OCI-M2 (cell line): ENCODE measurements at regions not wholly inside any gene's neighbourhood (a gene's known extent, or its start where the extent isn't known, plus 50 kb on each side); places are given as distances from the start of the nearest gene placed in this dataset.

ENCODE experiments used
- DNase-seq: peaks from one replicate; lab custom pipeline; 2025; ENCODE audit not compliant: unreplicated experiment; lab: John Stamatoyannopoulos, UW

DNA sequence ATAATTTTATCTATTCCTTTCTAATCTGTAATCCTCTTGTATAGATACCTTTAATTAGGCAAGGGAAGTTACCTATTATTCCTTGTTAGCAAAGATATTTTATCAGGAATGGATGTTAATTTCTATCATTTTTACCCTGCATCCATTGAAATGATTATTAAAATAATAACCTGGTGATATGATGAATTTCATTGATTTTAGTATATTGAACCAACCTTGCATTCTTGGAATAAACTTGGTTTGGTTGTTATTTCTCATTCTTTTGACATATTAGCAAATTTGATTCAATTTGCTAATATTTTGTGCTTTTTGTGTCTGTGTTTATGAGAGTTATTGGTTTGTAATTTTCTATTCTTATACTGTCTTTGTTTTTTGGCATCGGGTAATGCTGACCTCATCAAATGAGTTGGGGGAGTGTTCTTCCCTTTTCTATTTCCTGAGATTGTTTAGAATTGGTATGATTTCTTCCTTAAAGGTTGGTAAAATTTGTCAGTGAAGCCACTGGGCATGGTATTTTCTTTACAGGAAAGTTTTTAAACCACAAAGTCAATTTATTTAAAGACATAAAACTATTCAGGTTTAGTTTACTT, 250.4 kb upstream of the PMFBP1 start:
- DNase-seq = no peak

DNA sequence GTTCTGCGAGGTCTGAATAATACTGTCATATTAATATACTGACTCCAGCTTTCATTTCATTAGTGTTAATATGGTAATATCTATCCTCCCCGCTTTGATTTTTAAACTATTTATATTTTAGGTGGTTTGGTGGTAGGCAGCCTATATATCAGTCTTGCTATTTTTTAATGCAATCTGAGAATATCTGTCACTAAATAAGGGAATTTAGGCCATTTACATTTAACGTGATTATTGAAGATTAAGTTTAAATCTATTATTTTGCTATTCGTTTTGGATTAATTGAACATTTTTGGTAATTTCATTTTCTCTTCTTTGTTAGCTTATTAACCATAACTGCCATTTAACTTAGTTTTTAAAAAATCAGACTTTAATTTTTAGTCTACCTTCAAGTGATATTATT, 247.7 kb upstream of the PMFBP1 start:
- DNase-seq = no peak

DNA sequence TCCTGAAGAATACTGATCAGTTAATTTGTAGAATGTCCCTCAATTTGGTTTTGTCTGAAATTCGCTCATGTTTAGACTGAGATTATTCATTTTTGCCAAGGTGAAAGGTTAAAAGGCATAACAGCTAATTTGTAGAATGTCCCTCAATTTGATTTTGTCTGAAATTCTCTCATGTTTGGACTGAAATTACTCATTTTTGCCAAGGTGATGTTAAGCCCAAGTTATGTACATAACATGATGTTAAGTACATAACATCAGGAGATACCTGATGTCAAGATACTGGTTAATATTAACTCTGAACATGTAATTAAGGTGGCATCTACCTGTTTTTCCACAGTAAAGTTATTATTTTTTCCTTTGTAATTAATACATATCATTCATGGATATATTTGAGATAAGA, 243.4 kb upstream of the PMFBP1 start:
- no peak for DNase-seq

DNA sequence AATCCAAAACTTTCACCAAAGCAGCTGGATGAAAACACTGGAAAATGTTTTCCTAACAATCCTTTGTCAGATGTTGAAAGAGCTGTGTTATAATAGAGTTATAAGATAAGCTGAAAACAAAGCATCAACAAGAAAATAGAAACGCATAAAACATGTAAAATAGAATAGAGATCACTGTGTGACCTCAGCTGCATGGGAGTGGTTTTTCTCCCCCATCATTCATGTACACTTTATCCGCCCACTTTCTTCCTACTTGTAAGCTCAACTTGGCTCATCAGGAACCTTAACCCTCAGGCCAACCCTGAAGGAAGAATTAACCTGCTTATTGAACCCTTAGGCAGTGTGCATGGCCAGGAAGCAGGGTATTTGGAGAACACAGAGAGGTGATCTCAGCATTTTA, 238.5 kb upstream of the PMFBP1 start:
- no peak for DNase-seq

DNA sequence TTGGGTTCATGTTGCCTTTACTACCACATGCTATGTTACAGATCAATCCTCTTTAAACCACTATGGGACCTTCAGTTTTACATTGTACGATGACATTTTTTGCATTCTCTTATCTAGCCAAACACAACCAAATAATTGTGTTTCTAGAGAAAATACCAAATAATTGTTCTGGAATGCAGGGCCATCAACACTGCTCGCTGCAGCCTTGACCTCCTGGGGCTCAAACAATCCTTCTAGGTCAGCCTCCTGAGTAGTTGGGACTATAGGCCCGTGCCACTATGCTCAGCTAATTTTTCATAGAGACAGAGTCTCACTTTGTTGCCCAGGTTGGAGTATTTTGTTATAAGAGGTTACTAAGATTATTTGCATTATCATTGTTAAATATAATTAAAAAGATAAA, 237.5 kb upstream of the PMFBP1 start:
- DNase-seq = no peak

DNA sequence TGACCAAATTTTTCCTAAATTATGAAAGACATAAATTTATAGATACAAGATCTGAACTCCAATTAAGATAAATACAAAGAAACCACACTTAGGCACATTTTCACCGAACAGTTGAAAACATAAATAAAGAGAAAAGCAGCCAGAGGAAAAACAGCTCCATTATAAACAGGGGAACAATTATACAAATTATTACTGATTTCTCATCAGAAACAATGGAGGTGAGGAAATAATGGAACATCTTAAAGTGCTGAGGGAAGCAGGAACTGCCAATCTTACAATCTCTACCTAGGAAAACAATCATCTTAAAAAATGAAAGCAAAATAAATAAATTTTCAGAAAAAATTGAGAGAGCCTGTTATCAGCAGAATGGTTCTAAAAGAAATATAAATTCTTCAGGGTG, 234.4 kb upstream of the PMFBP1 start:
- DNase-seq = no peak

DNA sequence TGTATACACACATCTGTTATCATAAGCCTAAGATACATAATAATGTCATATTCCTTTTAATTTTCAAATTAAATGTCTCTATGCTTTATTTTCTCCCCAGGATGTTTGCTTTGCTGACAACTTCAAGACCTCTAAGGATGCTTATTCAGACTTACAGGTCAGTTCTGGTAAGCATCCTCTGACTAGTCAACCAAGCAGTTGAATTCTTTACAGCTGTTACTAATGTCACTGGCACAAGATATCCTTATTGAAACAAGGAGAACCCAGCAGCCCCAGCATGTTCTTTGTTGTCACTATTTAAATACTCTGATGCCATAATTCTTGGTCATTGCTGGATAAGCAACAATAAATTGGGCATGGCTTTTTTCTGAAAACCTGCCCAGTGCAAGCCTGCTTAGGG, 232.3 kb upstream of the PMFBP1 start:
- no peak for DNase-seq

DNA sequence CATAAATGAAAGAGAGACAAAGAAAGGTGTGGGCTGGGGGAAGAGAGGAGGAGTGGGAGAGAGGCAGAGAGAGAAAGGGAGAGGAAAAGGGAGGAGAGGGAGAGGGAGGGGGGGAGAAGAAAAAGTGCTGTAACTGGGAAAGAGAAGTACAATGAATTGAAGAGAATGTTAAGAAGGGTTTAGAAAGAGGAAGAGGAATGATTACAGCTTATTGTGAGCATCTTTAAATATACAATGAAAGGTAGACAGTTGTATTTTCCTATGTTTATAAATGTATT, 229.1 kb upstream of the PMFBP1 start:
- DNase-seq = no peak

DNA sequence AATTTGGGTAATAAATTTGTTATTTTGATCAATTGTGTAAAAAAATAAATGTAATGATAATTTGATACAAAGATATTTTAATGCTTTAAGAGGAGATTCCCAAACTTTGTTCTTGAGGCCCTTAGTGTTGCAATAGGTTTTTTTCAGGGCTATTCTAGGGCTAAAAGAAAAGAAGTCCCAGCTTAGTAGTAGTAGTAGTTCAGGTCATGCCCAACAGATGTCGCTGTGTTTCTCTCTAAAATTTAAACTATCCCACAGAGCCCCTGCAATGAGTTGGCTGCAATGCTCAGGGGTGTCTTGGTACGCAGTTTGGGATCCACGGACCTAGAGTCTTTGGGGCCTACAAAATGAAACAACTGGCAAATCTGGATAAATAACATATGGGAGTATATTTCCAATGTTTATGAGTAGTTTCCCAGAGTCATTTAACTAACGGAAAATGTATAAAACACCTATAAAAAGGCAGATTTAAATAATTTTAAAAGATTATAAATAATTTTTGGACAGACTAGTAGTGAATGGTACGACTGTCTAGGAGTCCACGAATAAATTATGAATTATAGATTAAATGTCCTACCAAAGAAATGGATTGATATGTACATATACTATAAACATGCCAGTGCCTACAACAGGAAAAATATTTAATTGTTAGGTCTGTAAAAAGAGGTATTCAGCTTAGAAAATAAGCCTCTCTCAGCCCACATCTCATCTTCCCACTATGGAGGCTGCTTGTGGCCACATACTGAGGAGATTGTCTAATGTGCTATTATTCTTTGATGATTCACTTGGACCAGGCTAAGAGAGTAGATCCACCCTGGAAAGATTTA, 228.5 kb upstream of the PMFBP1 start:
- peak; percentile 42 for DNase-seq

DNA sequence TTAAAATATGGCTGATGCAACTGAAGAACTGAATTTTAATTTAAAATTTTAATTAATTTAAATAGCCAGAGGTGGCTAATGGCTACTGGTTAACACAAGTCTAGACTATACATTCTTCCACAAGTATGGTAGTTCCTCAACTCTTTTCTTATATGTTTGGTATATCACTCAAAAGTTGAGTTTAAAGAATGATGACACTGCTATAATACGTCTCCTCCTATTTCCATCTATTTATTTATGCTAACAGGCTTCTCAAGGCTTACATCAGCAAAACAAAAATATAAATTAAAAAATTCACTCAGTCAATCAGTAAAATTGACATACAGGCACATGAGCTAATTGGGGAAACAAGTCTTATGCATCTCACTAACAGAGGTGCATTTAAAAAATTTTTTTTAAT, 227.9 kb upstream of the PMFBP1 start:
- DNase-seq = no peak

DNA sequence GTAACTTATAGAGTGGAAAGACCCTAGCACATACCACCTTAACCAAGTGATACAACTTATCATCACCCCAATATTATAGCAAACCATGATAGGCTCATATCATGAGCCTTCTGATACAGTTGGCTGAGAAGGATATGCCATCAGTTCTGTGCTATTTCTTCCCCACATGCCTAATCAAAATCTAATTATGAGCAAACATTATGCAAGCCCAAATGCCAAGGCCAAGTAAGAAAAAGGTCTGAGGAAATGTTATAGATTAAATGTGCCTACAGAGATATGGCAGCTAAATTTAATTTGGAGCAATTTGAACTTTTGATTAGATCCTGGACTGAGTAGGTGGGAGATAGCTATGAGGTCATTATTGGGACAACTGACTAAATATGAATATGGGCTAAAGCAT, 225.9 kb upstream of the PMFBP1 start:
- DNase-seq = no peak

DNA sequence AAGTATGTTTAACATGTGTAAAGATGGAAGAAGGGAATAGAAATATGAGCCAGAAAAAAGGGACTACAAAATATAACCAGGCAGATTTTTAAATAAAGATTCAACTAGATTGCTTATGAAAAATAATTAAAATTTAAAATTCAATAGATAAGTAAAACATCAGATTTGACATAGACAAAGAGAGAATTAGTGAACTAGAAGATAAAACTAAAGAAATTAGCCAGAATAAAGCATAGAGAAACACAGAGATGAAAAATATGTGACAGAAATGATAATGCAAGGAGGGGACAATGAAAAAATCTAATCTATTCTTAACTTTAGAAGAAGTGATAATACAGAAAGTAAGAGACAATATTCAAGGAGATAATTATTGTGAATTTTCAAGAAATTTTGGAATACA, 222.6 kb upstream of the PMFBP1 start:
- no peak for DNase-seq

DNA sequence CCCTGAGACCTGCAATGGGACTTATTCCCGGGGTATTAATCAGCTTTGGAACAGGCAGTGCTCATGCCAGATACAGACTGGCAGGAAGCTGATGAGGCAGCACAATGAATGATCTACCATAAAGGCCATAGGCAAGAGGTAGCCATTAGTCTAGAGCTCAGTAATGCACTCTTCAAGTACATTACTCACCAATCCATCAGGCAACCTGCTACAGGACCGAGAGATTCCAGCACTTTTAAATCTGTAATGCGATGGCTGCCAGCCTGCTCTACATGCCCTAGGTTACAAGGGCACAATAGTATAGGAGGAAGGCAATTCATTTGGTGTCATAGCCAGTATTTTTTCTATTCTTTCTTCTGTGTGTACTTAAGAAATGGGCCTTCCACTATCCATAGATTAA, 217.8 kb upstream of the PMFBP1 start:
- no peak for DNase-seq

DNA sequence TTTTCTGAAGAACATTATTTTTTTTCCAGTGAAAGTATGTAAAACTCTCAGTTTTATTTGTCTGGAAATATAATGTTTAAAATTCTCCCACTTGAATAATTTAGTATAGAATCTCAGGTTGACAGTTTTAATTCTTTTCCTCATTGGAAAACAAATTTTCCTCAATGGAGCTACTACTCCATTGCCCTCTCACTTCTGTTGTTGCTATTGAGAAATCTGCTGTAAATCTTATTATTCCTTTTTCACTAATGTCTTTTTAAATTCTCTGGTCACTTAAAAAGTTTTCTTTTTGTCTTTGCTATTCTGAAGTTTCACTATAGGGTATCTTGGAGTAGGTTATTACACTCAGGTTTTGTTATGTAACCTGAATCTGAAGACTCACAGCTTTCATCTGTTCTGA, 216.1 kb upstream of the PMFBP1 start:
- no peak for DNase-seq

DNA sequence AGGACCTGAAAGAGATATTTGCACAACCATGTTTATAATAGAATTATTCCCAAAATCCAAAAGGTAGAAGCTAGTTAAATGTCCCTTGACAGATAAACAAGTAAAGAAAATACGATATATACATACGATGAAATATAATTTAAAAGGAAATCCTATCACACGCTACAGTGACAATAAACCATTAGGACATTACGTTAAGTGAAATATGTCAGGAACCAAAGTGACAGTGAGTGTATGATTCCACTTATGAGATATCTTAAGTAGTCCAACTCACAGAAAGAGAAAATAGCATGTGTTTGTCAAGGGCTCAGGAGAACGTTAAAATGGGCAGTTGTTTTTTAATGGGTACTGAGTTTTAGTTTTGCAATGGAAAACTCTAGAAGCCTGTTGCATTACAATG, 212.7 kb upstream of the PMFBP1 start:
- DNase-seq = no peak

DNA sequence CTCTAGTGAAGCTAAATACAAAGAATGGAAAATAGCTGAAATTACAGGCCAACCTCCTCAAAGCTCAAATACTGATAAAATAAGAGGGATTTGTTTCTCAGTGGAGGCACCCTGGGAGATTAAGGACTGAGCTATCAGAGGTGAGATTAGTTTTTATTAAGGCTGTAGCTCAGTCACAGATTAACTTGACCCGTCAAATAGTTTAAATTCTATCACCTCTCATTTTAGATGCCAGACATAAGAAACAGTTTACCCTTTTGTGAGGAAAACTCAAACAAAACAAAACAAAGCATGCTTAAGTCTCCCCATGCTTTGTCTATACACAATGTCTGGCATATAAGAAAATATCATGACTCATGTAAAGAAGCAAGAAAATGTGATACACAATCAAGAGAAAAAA, 208.3 kb upstream of the PMFBP1 start:
- no peak for DNase-seq

DNA sequence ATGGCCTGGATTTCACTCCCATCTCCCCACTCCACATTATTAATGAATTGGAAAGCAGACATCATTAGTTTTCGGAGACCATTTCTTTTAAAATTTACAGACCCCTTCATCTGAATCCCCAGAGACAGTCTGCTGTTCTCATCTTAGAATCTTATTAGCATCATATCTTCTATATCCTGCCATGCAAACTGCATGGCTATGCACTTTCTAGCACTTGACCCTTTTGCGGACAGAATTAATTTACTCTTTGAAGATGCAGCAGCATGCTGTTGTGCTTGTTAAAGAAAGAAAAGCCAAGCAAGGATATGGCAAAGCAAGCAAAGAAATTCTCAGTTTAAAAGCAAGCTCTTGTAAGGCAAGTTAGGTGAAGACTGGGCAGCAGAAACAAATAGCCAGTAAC, 201.2 kb upstream of the PMFBP1 start:
- DNase-seq = no peak

DNA sequence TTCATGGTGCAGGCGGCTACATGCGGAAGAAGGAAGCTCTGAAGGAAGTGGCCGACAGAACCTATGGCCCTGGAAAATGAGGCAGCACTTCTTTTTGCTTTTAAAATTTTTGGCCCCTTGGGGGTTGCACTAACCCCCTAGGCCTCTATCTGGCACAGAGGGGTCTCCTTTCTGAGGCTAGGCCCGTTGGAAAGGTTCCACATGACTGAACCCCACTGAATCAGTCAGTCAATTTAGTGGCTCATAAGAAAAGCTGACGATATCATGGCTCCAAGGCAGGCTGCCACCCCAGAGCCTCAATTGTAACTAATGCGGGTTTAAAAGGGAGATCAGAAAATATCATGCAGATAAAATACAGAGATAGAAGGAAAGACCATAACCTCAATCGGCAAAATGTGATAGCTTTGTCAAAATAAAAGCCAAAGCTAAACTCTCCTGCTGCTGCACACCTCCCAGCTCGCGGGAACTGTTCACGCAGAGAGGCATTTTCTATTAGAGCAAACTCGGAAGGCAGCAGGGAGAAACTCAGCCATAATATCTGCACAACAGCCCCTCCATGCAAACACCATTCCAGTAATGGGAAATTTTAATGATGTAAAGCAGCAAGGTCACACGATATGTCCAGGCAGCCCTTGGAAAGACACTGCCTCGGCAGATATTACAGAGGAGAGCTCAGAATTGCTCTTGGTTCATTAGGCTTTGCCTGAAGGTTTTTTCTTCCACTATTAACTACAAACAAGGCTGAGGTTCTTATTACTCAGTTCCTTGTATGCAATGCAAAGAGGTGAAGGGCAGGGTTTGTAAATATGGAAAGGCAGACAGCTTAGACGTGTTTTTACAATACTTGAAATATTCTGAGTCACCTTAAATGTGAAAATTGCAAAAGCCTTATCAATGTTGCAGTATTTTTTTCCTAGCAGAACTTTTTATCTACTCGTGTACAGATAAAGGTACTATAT, 200.4 kb upstream of the PMFBP1 start:
- no peak for DNase-seq

DNA sequence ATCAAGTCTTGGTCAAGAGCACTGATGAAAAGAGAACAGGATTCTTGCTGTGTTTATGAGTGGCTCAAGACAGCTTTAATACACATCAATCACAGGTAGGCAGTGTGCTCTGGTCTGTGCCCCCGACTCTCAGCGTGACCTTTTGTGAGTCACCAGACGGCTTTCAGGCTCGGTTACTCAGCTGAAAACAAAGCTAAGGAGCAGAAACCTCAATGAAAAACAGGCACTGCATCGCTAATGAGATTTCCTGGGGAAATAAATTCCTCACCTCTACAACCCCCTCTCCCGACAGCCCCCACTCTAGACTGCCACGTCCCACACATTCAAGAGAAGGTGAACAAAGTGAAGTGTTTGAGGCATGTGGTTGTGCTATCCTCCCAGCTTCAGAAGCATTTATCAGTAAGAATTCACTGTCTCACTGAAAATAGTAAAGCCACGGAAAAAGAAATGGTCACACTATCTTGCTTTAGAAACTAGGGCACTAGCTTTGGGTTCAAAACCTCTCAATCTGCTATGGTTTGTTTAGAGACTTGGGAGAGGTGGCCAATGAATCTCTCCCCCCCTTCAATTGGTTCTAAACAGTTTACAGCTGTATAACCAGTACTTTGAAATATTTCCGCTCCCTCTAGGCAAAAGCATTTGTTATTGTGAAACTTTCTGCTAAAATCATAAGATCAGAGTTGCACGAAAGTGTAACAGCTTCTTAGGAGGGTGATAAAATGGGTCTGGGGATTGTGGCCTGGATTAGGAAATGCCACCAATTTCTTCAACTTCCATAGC, 199.5 kb upstream of the PMFBP1 start:
- no peak for DNase-seq

DNA sequence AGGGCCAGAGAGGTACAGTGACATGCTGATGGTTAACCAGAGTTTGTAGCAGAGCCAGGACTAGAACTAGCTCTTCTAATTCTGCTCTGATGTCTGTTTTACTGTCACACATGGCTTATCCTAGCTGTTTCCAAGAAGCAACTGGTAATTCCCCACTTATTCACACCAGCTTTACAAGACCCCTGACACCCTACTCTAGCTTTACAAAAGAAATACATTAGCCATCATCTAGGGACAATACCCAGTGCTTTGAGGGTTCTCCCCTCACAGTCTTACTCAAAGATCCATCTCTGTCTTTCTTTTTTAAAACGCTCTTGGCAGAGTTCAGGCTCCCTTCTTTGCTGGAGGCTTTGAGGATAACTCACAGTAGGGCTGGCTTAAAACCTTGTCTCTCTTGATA, 197.3 kb upstream of the PMFBP1 start:
- no peak for DNase-seq

DNA sequence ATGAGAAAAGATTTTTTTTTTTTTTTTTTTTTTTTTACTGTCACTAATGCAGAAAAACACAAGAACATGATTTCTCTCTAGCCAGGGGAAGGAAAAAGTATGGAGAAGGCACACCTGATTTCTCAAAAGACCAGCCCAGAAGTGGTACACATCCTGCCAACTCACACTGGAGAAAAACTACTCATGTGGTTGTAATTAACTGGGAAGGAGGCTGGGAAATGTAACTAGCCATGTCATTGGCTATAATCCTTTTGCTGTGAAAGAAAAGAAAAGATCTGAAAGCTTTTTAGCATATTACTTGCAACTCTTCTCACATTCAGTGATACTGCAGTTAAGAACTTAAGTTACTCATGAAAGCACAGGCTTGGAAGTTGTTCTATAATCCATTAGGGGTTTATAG, 195.9 kb upstream of the PMFBP1 start:
- no peak for DNase-seq
